IPS-18c (cell line): ENCODE measurements at regions not wholly inside any gene's neighbourhood (a gene's known extent, or its start where the extent isn't known, plus 50 kb on each side); places are given as distances from the start of the nearest gene placed in this dataset.

Experiments used
- H3K4me3 ChIP-seq: 2 replicates; pipeline ENCODE4 v1.7.0; 2013; ENCODE audit warnings: low read depth, mild to moderate bottlenecking, low read length, moderate library complexity; ENCODE audit not compliant: insufficient read depth
- H3K9me3 ChIP-seq: one replicate; pipeline ENCODE4 v1.6.1; 2013; ENCODE audit warnings: mild to moderate bottlenecking, low read length, moderate library complexity; ENCODE audit not compliant: control insufficient read depth, insufficient read depth

DNA sequence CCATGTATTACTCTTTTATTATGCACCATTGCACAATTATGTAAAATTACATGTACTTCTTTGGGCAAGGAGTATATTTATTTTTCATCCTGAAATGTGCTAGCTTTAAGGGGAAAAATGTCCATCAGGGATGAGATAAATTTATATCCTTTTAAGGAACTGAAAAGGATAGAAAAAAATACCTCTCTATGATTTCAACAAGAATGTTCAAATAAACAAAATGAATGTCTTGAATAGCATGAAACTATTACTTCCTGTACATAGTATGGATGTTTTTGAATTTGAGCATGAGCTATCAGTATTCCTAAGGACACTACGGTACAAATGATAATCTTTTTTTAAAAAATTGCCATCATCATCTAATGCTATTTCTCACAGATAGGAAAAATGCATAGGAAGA, 1611.9 kb upstream of the ZEB2 start:
- H3K4me3 ChIP-seq, result no peak overlapping the region
- H3K9me3 ChIP-seq, result no peaks in the 10 kb centered on the region

DNA sequence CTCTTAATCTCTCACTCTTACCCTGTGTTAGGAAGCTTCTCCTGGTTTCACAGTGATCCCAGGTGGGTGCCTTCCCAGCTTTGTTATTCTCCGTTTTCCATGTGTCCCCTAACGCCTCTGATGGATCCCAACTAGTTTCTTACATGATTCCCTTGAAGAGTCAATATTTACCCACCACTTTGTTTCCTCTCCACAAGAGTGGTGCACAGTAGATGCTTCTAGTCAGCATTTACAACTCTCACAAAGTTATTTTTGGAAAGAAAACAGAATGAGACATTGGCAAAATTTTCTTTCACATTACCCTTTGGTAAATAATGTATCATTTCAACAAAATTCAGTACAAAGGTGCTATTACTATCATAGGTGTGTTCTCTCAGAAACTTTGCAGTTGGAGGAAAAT, 1611.1 kb upstream of the ZEB2 start:
- Histone ChIP-seq H3K4me3 (no peak overlapping the region), H3K9me3 (no peaks in the 10 kb centered on the region)

DNA sequence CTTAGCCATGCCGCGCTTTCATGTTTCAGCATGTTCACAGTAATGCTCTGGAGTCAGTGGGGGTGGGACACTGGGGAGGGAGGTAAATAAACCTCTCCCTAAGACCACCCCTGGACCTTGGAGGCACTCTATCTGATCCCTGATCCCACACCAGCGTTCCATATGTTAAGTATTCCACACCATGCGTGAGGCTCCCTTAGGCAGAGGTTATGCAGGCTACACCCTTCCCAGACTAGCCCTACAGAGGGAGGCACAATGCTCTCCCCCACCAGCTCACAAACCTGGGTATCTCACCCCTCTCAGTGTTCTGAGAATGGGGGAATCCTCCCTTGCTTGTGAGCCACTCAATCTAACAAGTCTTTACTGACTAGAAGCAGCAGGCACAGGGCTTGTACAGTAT, 1610.4 kb upstream of the ZEB2 start:
- H3K9me3 ChIP-seq, result no peaks in the 10 kb centered on the region
- H3K4me3 ChIP-seq, result no peak overlapping the region

DNA sequence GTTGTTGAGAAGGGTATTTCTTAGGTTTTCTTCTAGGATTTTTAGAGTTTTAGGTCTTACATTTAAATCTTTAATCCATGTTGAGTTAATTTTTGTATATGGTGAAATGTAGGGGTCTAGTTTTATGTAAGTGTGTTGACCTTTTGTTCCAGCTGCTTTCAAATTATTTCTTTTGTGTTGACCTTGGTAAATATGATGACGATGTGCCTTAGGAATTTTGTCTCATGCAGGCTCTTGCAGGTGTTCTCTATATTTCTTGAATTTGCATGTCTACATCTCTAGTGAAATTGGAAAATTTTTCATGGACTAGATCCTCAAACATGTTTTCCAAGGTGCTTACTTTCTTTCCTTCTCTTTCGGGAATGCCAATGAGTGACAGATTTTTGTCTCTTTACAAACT, 1609.3 kb upstream of the ZEB2 start:
- H3K4me3 ChIP-seq, result no peak overlapping the region
- no peaks in the 10 kb centered on the region for H3K9me3 ChIP-seq

DNA sequence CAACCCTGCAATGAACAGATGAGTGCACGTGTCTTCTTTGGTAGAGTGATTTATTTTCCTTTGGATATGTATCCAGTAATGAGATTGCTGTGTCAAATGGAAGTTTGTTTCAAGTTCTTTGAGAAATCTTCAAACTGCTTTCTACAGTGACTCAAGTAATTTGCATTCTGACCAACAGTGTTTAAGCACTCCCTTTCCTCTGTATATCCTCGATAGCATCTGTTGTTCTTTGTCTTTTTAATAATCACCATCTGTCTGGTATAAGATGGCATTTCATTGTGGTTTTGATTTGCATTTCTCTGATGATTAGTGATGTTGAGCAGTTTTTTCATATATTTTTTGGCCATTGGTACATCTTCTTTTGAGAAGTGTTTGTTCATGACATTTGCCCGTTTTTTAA, 1608.3 kb upstream of the ZEB2 start:
- Histone ChIP-seq H3K4me3 (no peak overlapping the region), H3K9me3 (no peaks in the 10 kb centered on the region)

DNA sequence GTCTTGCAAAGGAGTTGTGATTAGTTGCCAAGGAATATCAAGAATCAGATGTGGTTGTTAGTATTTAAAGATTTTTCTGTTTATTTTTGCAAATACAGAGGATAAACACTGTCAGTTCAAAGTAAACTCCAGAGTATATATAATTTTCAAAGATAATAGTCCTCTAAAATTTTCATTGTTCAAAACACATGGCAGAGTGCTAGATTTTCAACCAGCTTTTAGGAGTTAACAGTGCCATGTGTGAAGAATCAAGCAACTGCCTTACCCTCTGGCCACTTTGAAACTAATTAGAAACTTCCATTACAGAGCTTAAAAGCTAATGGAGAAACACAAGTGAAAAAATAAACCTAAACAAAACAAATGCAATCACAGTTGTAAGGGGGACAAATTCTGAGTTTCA, 1605.6 kb upstream of the ZEB2 start:
- Histone ChIP-seq H3K9me3 (no peaks in the 10 kb centered on the region), H3K4me3 (no peak overlapping the region)

DNA sequence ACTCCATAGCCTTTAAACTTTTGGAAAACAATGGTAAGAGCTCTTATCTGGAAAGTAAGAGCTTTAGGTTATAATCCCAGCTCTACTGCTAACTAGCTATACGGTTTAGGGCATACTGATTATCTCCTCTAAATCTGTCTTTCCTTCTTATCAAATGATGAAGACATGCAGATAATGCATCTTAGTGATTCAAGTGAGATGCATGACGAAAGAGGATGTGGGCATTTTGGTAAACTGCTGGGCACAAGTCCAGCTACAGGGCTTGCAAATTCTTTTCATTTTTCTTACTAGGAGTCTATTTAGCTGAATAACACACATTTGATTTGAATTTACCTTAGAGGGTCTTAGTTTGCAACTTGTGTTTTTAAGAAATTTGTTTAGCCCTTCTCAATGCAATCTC, 1604.8 kb upstream of the ZEB2 start:
- H3K4me3 ChIP-seq, result no peak overlapping the region
- H3K9me3 ChIP-seq, result no peaks in the 10 kb centered on the region

DNA sequence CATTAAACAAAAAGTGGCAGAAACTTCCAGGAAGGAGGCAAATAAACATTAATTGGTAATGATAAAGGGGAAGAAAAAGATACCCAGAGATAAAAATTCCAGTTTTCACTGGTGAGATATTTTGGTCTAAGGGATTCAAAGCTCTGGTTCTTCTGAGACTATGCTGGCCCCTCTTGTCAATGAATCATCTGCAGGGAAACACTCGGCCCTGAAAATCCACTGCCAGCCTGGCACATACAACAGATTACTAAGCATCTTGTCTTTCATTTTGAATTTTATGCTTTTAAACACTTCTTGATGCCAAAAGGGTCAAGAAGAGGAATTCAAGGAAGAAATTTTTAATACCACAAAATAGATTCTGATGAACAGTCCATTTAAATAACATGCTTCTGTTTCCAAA, 1603.8 kb upstream of the ZEB2 start:
- H3K9me3 ChIP-seq, result no peaks in the 10 kb centered on the region

DNA sequence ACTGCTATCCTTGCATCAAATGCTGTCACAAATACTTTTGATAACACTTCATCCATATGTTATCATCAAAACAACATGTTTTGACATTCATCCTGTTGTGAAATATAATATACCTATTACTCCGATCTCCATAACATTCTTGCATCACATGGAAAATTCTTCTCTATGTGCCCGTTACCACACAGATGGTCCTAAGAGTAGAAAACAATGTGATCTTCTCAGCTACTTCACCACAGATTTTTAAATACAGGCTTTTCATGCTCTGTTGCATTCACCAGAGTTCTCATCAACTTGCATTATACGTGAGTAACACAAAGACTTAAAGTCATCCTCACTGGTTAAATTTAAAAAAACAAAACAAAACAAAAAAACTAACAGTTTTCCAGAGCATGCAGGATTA, 1603.3 kb upstream of the ZEB2 start:
- Histone ChIP-seq H3K9me3 (no peaks in the 10 kb centered on the region), H3K4me3 (no peak overlapping the region)

More for the DNA sequence above, 1603.8 kb upstream of the ZEB2 start:
- no peak overlapping the region for H3K4me3 ChIP-seq

DNA sequence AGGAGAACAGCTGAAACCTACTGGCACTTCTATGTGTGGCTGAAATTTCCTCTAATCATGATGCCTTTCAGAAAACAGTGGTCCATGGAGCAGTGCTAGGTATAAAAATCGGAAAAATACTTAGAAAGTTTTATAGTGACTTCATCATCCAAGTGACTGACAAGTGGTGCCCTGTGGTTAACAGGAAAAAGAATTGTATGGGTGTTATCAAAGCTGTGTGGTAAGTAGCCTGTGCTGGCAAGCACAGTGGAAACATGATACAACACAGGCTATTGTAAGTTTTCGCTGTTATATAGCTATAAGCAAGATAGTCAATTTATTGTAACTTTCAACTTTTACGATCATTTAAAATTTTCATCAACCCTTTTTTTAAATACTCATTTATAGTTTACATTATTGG, 1599.7 kb upstream of the ZEB2 start:
- Histone ChIP-seq H3K4me3 (no peak overlapping the region), H3K9me3 (no peaks in the 10 kb centered on the region)

DNA sequence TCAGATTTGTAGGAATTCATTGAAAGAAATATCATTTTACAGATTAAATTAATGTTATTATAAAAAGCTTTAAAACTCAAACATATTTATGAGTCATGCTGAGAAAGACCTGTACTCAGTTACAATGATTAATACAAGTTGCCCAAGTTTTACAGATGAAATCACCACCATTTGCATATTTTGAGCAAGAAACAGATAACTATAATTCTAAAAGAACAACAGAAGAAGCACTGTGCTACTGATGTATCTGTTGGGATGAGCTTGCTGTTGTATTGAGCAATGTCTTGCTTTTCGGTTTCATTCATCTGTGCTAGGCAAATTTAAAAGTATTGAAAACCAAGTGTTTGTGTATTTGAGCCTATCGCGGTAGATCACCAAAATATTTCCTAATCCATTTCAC, 1589.1 kb upstream of the ZEB2 start:
- H3K4me3 ChIP-seq, result no peak overlapping the region
- H3K9me3 ChIP-seq, result no peaks in the 10 kb centered on the region

DNA sequence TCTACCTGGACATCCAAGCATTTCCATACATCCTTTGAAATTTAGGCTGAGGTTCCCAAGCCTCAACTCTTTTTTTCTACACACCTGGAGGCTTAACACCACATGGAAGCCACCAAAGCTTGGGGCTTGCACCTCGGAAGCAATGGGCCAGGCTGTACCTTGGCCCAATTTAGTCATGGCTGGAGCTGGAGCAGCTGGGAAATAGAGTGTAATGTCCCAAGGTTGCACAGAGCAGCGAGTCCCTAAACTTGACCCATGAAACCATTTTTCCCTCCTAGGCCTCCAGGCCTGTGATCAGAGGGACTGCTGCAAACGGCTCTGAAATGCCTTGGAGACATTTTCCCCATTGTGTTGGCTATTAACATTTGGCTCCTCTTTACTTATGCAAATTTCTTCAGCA, 1574.3 kb upstream of the ZEB2 start:
- Histone ChIP-seq H3K4me3 (no peak overlapping the region), H3K9me3 (peaks cover 9% of the 10 kb centered on the region)

DNA sequence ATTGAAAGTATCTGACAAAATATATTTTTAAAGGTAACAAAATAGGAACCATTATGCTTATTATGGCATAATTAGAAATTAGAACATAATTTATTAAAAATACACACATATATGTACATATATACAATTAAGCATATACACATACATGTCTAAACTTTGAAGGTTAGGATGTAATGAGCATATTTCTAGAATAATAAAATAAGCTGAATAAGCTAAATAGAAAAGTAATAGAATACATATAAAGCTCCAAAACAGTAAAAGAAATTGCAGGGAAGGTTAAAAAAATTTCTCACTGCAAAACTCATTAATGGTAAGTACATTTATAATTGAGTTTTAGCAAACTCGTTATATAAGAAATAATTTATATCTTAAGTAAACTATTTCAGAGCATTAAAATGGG, 1561.5 kb upstream of the ZEB2 start:
- Histone ChIP-seq H3K9me3 (no peaks in the 10 kb centered on the region), H3K4me3 (no peak overlapping the region)

DNA sequence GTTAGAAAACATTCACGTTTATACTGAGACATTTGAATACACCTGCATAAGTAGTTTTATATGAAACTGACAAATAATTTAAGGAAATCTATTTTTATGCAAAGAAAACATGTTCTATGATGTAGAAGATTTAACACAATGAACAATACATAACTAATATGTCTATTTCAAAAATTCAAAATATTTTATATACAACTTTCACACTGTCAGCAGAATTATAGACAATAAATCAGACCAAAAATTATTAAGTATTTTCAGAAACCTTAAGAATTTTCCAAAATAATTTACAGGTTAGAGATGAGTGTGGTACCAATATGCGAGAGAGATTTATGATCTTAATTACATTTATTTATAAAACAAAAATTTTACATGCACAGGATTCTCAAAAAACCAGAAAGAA, 1561.0 kb upstream of the ZEB2 start:
- H3K4me3 ChIP-seq, result no peak overlapping the region
- no peaks in the 10 kb centered on the region for H3K9me3 ChIP-seq

DNA sequence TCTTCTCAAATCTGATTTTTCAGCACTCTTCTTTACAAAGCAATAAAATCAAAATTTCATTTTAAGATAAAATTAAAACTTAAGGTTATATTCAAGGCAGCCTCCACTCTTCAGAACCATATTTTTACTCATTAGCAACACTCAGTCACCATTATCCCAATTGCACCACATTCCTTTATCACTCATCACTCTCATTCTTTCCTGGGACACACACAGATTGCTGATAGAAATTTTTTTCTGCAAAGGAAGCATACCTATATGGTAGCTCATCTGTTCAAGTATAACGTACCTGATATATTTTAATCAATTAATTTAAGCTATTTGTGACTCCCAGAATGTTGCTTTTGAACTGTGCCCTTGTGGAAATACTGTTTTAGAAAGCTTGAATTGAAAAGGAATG, 1559.3 kb upstream of the ZEB2 start:
- no peak overlapping the region for H3K4me3 ChIP-seq
- H3K9me3 ChIP-seq, result no peaks in the 10 kb centered on the region

DNA sequence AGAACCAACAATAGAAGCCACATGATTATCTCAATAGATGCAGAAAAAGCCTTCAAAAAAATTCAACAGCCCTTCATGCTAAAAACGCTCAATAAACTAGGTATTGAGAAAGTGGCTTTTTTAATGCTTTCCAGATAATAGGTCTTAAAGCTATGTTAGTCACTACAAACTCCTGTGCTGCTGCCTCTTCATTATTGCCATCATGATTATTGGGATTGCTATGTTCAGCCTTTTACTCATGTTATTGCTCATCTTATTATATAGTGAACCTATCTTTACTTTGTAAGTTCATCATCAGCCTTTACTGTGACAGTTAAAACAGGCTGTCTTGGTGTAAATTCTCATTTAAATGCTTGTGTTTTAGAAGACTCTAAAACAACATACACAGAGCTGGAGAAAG, 1557.2 kb upstream of the ZEB2 start:
- Histone ChIP-seq H3K9me3 (no peaks in the 10 kb centered on the region), H3K4me3 (no peak overlapping the region)

DNA sequence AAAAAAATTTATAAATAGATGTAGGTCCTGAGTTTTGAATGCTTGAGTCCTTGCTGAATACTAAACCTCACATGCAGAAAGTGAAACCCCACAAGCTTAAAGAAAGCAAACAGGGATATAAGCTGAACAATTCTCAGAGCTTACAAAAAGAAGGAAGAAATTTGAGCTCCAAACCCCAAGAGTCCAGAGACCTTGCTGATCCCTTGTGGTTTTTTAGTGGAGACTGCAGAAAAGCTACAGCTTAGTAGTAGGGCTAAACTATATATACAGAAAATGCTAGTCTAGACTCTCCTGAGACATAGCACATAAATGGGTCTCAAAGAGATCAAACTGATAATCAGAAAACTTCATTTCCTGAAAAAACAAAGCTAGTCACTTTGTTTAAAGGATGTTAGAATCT, 1548.1 kb upstream of the ZEB2 start:
- Histone ChIP-seq H3K4me3 (no peak overlapping the region), H3K9me3 (no peaks in the 10 kb centered on the region)

DNA sequence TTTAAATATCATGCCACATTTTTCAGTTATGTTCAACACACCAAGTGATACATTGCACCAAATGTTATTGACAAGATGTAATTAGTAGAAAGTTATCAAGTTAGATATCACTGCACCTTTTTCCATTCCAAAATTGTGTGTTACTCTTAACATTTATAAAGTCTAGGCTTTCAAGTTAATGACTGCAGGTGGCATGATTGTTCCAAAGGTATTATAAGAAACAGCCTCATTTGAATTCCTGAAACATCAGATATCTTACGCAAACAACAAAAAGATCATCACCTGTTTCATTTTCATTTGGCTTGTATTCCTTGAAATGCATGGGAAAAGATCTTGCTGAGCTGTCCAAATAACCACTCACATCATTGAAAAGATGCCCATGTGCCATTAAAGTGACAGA, 1528.2 kb upstream of the ZEB2 start:
- no peaks in the 10 kb centered on the region for H3K9me3 ChIP-seq

DNA sequence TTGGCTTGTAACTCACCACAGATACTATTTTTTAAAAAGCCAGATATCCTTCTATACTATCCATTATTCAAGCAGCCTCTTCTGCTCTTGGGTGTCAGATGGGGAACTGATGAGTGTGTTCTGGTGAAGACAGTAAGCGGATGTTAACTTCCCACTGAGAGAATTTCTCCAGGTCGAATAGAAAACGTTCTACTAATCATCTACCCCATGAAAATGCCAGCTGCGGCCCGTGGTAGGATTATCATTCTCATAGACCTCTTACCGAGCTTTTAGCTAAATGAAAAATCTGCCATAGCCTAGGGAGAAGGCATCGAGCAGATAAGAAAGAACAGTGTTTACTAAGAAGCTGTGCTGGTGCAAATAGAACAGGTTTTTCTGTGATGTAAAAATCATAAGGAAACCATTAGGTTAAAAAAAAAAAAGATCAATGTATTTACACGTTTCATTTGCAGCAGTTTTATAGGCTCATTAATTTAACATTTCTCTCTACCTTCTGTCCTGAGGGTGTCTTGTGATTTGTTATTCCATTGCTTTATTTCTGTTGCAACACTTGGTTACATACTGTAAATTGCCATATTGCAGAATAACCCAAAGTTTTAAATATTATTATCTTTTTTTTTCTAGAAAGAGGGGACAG, 1521.5 kb upstream of the ZEB2 start:
- Histone ChIP-seq H3K4me3 (no peak overlapping the region), H3K9me3 (no peaks in the 10 kb centered on the region)

More for the DNA sequence above, 1528.2 kb upstream of the ZEB2 start:
- H3K4me3 ChIP-seq, result no peak overlapping the region
